D721Med (cell line): ENCODE measurements at regions not wholly inside any gene's neighbourhood (a gene's known extent, or its start where the extent isn't known, plus 50 kb on each side); places are given as distances from the start of the nearest gene placed in this dataset.
"Not testable (repeated sequence)": the region's sequence is repeated elsewhere in the genome, so short reads cannot be mapped to it uniquely, and the experiment has no call there.

Experiments
- DNase-seq: peaks from one replicate; pipeline ENCODE4 v3.0.0; 2011; ENCODE audit warnings: low spot score; ENCODE audit not compliant: insufficient read length
- FAIRE-seq: peaks from 2 replicates; lab custom pipeline; 2011; peaks lifted over from hg19 to GRCh38; lab: Jason Lieb, UNC
- TF ChIP-seq, protein P1 (sequence below): IDR thresholded peaks from 2 replicates; pipeline ENCODE4 v1.5.1; 2012; ENCODE audit warnings: mild to moderate bottlenecking, control low read depth; ENCODE audit not compliant: insufficient read depth; ENCODE audit errors: missing control alignments

GRCh38 chr5:166276006-166276405 lies 2015.4 kb upstream of the WWC1 start:
- DNase-seq (no peak), FAIRE-seq (no peak)
- TF ChIP-seq, protein P1, sequence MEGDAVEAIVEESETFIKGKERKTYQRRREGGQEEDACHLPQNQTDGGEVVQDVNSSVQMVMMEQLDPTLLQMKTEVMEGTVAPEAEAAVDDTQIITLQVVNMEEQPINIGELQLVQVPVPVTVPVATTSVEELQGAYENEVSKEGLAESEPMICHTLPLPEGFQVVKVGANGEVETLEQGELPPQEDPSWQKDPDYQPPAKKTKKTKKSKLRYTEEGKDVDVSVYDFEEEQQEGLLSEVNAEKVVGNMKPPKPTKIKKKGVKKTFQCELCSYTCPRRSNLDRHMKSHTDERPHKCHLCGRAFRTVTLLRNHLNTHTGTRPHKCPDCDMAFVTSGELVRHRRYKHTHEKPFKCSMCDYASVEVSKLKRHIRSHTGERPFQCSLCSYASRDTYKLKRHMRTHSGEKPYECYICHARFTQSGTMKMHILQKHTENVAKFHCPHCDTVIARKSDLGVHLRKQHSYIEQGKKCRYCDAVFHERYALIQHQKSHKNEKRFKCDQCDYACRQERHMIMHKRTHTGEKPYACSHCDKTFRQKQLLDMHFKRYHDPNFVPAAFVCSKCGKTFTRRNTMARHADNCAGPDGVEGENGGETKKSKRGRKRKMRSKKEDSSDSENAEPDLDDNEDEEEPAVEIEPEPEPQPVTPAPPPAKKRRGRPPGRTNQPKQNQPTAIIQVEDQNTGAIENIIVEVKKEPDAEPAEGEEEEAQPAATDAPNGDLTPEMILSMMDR = no peak

DNA sequence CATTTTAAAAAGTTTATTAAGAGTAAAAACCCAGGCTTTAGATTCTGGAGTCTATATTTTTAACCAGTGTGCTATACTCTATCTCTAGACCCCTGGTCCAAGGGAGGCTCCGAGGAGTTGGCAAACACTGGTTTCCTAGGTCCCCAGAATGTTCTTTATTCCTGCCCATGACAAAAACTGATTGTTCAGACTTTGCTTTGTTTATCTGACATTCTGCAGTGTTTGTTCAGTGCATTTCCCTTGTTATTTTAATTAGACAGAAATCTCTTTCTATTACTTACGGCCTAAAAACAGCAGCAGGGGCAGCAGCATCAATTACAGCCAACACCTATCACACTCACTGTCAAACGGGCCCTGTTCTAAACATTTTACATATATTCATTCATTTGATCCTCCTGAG lies 2011.6 kb upstream of the WWC1 start:
- TF ChIP-seq, protein P1 = no peak
- no peak for DNase-seq
- no peak for FAIRE-seq

GRCh38 chr5:166281433-166281832 lies 2010.0 kb upstream of the WWC1 start:
- no peak for DNase-seq
- TF ChIP-seq, protein P1 = no peak
- no peak for FAIRE-seq

GRCh38 chr5:166282939-166283338 lies 2008.5 kb upstream of the WWC1 start:
- no peak for FAIRE-seq
- no peak for DNase-seq
- TF ChIP-seq, protein P1 = no peak

GRCh38 chr5:166285361-166285760 lies 2006.1 kb upstream of the WWC1 start:
- TF ChIP-seq, protein P1 = no peak
- FAIRE-seq (no peak), DNase-seq (no peak)

- no peak for FAIRE-seq
Measured at GRCh38 chr5:166286832-166287231, 2004.6 kb upstream of the WWC1 start.

DNA sequence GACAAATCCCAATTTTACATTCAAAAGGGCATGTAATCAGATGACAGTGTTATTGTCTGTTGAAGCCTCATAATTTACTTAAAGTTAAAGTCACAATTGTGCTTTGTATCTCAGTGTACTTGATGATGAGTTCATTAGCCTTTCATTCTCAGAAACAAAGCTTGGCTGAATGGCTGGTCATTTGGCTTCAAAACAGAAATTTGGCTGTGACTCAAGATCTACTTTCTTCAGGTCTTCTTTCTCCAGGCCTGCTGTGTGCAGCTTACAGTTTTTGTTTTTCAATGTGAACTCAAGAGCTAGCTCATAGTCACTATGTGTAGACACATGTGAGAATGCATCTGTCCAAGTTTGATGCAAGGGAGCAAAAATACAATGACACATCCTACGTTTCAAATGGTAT lies 2003.6 kb upstream of the WWC1 start:
- FAIRE-seq (no peak), DNase-seq (no peak)
- TF ChIP-seq, protein P1 = no peak

More at GRCh38 chr5:166286832-166287231, 2004.6 kb upstream of the WWC1 start:
- TF ChIP-seq, protein P1 = no peak
- DNase-seq = no peak

GRCh38 chr5:166291800-166292199 lies 1999.6 kb upstream of the WWC1 start:
- DNase-seq, FAIRE-seq: not testable (repeated sequence)
